HPDE6-E6E7 (cell line): ENCODE measurements at regions not wholly inside any gene's neighbourhood (a gene's known extent, or its start where the extent isn't known, plus 50 kb on each side); places are given as distances from the start of the nearest gene placed in this dataset.
A peak's percentile ranks its signal among the peaks of the same experiment; 100 is the strongest.

Experiments
- DNase-seq: peaks from one replicate; pipeline ENCODE4 v3.0.0; 2011; ENCODE audit warnings: missing footprints; ENCODE audit errors: extremely low spot score

GRCh38 chr18:38042211-38042890, 476.8 kb upstream of the CELF4 start:
- no peak for DNase-seq

GRCh38 chr18:38038242-38038641, 472.6 kb upstream of the CELF4 start:
- peak; percentile 26 for DNase-seq

GRCh38 chr18:38035193-38035592, 469.6 kb upstream of the CELF4 start:
- no peak for DNase-seq

GRCh38 chr18:38033282-38033681, 467.7 kb upstream of the CELF4 start:
- DNase-seq: peak; percentile 13

- DNase-seq: no peak
These were observed 466.9 kb upstream of the CELF4 start for GRCh38 chr18:38032516-38032915.

GRCh38 chr18:38028946-38029345, 463.3 kb upstream of the CELF4 start:
- no peak for DNase-seq

GRCh38 chr18:38025433-38026038, 459.9 kb upstream of the CELF4 start:
- peak; percentile 3 for DNase-seq

GRCh38 chr18:38023871-38024270, 458.3 kb upstream of the CELF4 start:
- DNase-seq: no peak

- no peak for DNase-seq
These were observed 456.6 kb upstream of the CELF4 start for GRCh38 chr18:38022234-38022633.

GRCh38 chr18:38019292-38019691, 453.7 kb upstream of the CELF4 start:
- no peak for DNase-seq

GRCh38 chr18:38010971-38011857, 445.6 kb upstream of the CELF4 start:
- no peak for DNase-seq

GRCh38 chr18:38010037-38010436, 444.4 kb upstream of the CELF4 start:
- DNase-seq: no peak

- no peak for DNase-seq
These were observed 443.7 kb upstream of the CELF4 start for GRCh38 chr18:38009320-38009719.

- DNase-seq: no peak
These were observed 442.2 kb upstream of the CELF4 start for GRCh38 chr18:38007676-38008330.

GRCh38 chr18:38007026-38007425, 441.4 kb upstream of the CELF4 start:
- no peak for DNase-seq

GRCh38 chr18:38006541-38006940, 440.9 kb upstream of the CELF4 start:
- DNase-seq: no peak

GRCh38 chr18:37997695-37998094, 432.1 kb upstream of the CELF4 start:
- DNase-seq: no peak

GRCh38 chr18:37987901-37988300, 422.3 kb upstream of the CELF4 start:
- DNase-seq: no peak

GRCh38 chr18:37986665-37987064, 421.1 kb upstream of the CELF4 start:
- DNase-seq: no peak

- DNase-seq: no peak
These were observed 419.5 kb upstream of the CELF4 start for GRCh38 chr18:37985126-37985525.

- DNase-seq: no peak
These were observed 415.0 kb upstream of the CELF4 start for GRCh38 chr18:37980556-37980955.

GRCh38 chr18:37975446-37975845, 409.8 kb upstream of the CELF4 start:
- no peak for DNase-seq
